B cell (primary cell): ENCODE measurements at regions not wholly inside any gene's neighbourhood (a gene's known extent, or its start where the extent isn't known, plus 50 kb on each side); places are given as distances from the start of the nearest gene placed in this dataset.

Experiments
- CTCF ChIP-seq: fragments of 200-600 bp; IDR thresholded peaks from one replicate; pipeline ENCODE4 v1.8.0; 2022; ENCODE audit warnings: antibody characterized with exemption, mild to moderate bottlenecking
- EZH2 ChIP-seq: IDR thresholded peaks from 2 replicates; pipeline ENCODE4 v1.6.1; 2012; ENCODE audit warnings: borderline replicate concordance, low read depth, mild to moderate bottlenecking, moderate library complexity, low read length; ENCODE audit not compliant: insufficient read depth, poor library complexity, severe bottlenecking

GRCh38 chr10:101290881-101291280 lies 61.6 kb upstream of the LBX1 start:
- TF ChIP-seq CTCF, result no peak
- peak; percentile 54 for TF ChIP-seq EZH2
